Suprapubic skin (tissue), 4 donors: ENCODE measurements at regions not wholly inside any gene's neighbourhood (a gene's known extent, or its start where the extent isn't known, plus 50 kb on each side); places are given as distances from the start of the nearest gene placed in this dataset.

Source experiments
- CTCF ChIP-seq, 2 donors: fragments of 200-600 bp in 1 of 2; fragments of 450-650 bp in 1 of 2; sonication (generic) in 1 of 2; IDR thresholded peaks; one replicate each; pipeline ENCODE4 v1.5.1; 2016 to 2019; ENCODE audit warnings: antibody characterized with exemption in 2 of 2, mild to moderate bottlenecking in 1 of 2, moderate library complexity in 1 of 2
- EP300 ChIP-seq: sonication (generic); formaldehyde crosslinking; IDR thresholded peaks from one replicate; pipeline ENCODE4 v1.6.1; 2017; ENCODE audit warnings: antibody characterized with exemption
- POLR2A ChIP-seq, 2 donors: fragments of 450-650 bp; IDR thresholded peaks; one replicate each; pipeline ENCODE4 v1.6.1; 2017; ENCODE audit warnings: antibody characterized with exemption in 2 of 2, mild to moderate bottlenecking in 2 of 2, moderate library complexity in 2 of 2
- POLR2AphosphoS5 ChIP-seq, 3 donors: sonication (generic); formaldehyde crosslinking; IDR thresholded peaks; one replicate each; pipeline ENCODE4 v1.6.1; 2017; ENCODE audit warnings: antibody characterized with exemption in 3 of 3

GRCh38 chr16:26752166-26752565 lies 314.6 kb upstream of the C16orf82 start:
- TF ChIP-seq POLR2AphosphoS5 (IDR thresholded peaks at IDR 0.05) (no peak), CTCF (IDR thresholded peaks at IDR 0.05) (no peak), POLR2A (IDR thresholded peaks at IDR 0.05) (no peak), EP300 (no peak)
